ENCODE measurements at regions not wholly inside any gene's neighbourhood (a gene's known extent, or its start where the extent isn't known, plus 50 kb on each side); places are given as distances from the start of the nearest gene placed in this dataset.

GRCh38 chr6:150755042-150755441, 110.5 kb upstream of the MTHFD1L start:
- no peak for TF ChIP-seq CTCF (conservative IDR thresholded peaks at IDR 0.05; ENCODE audit: low read length)
- no peak for TF ChIP-seq EZH2phosphoT487 (IDR thresholded peaks at IDR 0.05; ENCODE audit: borderline replicate concordance)

All from Loucy (cell line).